ENCODE measurements at regions not wholly inside any gene's neighbourhood (a gene's known extent, or its start where the extent isn't known, plus 50 kb on each side); places are given as distances from the start of the nearest gene placed in this dataset.

- no peak for DNase-seq
- no peaks in the 10 kb centered on the region for H3K9me3 ChIP-seq
- H3K36me3 ChIP-seq = no peaks in the 10 kb centered on the region
- no peak for TF ChIP-seq CTCF (IDR thresholded peaks at IDR 0.05)
- no peak overlapping the region for H3K27ac ChIP-seq
- intact Hi-C loops (cut with DNase I; ENCODE audit: low total_unique reads) = no loop called here
- no peaks in the 10 kb centered on the region for H3K27me3 ChIP-seq
- no peaks in the 10 kb centered on the region for H3K4me1 ChIP-seq
- H3K4me3 ChIP-seq = no peak overlapping the region
Measured at GRCh38 chr1:193952778-193953374, 766.5 kb upstream of the B3GALT2 start.

- no peaks in the 10 kb centered on the region for H3K4me1 ChIP-seq
- no peaks in the 10 kb centered on the region for H3K27me3 ChIP-seq
- H3K9me3 ChIP-seq = no peaks in the 10 kb centered on the region
- intact Hi-C loops (cut with DNase I; ENCODE audit: low total_unique reads) = no loop called here
- no peak overlapping the region for H3K4me3 ChIP-seq
- no peak for DNase-seq
- no peaks in the 10 kb centered on the region for H3K36me3 ChIP-seq
- H3K27ac ChIP-seq = no peak overlapping the region
- TF ChIP-seq CTCF (IDR thresholded peaks at IDR 0.05) = no peak
Measured at GRCh38 chr1:193951984-193952383, 765.6 kb upstream of the B3GALT2 start.

DNA sequence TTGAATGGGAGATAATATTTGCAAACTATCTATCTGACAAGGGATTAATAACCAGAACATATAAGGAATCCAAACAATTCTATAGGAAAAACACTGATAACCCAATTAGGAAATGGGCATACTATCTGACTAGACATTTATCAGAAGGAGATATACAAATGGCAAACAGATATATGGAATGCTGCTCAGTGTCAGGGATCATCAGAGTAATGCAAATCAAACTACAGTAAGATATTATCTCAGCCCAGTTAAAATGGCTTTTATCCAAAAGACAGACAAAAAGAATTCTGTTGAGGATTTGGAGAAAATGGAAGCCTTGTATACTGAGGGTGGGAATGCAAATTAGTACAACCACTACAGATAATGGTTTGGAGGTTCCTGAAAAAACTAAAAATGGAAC is 758.0 kb upstream of the B3GALT2 start:
- no peak for TF ChIP-seq CTCF (IDR thresholded peaks at IDR 0.05)
- Histone ChIP-seq H3K27me3 (no peaks in the 10 kb centered on the region), H3K4me1 (no peaks in the 10 kb centered on the region), H3K36me3 (no peaks in the 10 kb centered on the region), H3K27ac (no peak overlapping the region), H3K4me3 (no peak overlapping the region), H3K9me3 (no peaks in the 10 kb centered on the region)
- intact Hi-C loops (cut with DNase I; ENCODE audit: low total_unique reads) = no loop called here
- DNase-seq = no peak

DNA sequence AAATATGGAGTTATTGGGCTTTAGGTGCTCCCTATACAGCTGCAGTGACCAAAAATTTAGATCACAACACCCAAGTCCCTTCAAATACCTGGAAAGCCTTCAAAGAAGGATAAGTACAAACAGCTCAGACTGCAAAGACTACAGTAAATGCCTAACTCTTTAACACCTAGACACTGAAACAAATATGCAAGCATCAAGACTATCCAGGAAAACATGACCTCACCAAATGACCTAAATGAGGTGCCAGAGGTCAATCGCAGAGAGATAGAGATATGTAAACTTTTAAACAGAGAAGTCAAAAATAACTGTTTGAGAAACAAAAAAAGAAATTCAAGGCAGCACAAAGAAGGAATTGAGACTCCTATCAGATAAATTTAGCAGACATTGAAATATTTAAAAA is 753.8 kb upstream of the B3GALT2 start:
- intact Hi-C loops (cut with DNase I; ENCODE audit: low total_unique reads) = no loop called here
- Histone ChIP-seq H3K36me3 (no peaks in the 10 kb centered on the region), H3K4me1 (no peaks in the 10 kb centered on the region), H3K27me3 (no peaks in the 10 kb centered on the region), H3K27ac (no peak overlapping the region), H3K4me3 (no peak overlapping the region), H3K9me3 (no peaks in the 10 kb centered on the region)
- no peak for TF ChIP-seq CTCF (IDR thresholded peaks at IDR 0.05)
- DNase-seq = no peak

DNA sequence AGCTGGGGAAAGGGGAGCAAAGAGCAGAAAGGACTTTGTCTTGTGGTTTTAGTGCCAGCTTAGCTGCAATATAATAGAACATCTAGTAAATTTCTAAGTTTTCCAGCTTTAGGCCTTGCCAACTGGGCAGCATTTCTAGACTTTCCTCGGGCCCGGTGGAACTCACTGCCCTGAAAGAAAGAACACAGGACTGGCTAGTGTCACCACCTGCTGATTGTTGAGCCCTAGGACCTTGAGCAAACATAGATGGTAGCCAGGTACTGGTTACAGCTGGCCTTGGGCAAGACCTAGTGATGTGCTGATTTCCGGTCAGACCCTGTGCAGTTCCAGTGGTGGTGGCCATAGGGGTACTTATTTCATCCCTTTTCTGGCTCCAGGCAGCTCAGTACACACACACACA is 753.2 kb upstream of the B3GALT2 start:
- no peaks in the 10 kb centered on the region for H3K9me3 ChIP-seq
- DNase-seq = no peak
- H3K4me1 ChIP-seq = no peaks in the 10 kb centered on the region
- no peak overlapping the region for H3K4me3 ChIP-seq
- no peaks in the 10 kb centered on the region for H3K36me3 ChIP-seq
- H3K27ac ChIP-seq = no peak overlapping the region
- intact Hi-C loops (cut with DNase I; ENCODE audit: low total_unique reads) = no loop called here
- TF ChIP-seq CTCF (IDR thresholded peaks at IDR 0.05) = no peak
- no peaks in the 10 kb centered on the region for H3K27me3 ChIP-seq

- TF ChIP-seq CTCF (IDR thresholded peaks at IDR 0.05) = no peak
- Histone ChIP-seq H3K27me3 (no peaks in the 10 kb centered on the region), H3K4me1 (no peaks in the 10 kb centered on the region), H3K4me3 (no peak overlapping the region), H3K36me3 (no peaks in the 10 kb centered on the region), H3K9me3 (no peaks in the 10 kb centered on the region), H3K27ac (no peak overlapping the region)
- no peak for DNase-seq
- intact Hi-C loops (cut with DNase I; ENCODE audit: low total_unique reads) = no loop called here
Measured at GRCh38 chr1:193937308-193937707, 750.9 kb upstream of the B3GALT2 start.

Measured in tibial artery (tissue), 4 donors.